ENCODE measurements at regions not wholly inside any gene's neighbourhood (a gene's known extent, or its start where the extent isn't known, plus 50 kb on each side); places are given as distances from the start of the nearest gene placed in this dataset.

DNA sequence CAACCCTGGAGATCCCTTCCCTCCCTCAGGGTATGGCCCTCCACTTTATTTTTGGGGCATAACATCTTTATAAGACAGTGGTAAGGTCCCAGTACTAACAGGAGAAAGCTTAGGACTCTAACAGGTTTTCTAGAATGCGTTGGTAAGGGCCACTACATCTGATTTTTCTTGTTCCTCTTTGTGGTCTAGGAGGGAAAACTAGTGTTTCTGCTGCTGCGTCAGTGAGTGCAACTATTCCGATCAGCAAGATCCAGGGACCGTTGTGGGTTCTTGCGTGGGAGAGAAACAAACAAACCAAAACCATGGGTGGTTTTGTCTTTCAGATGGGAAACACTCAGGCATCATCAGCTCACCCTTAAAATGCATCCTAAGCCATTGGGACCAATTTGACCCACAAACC is 123.6 kb upstream of the SLC16A7 start:
- no peak overlapping the region for H3K27ac ChIP-seq (ENCODE audit: low read depth, low read length, poor library complexity, severe bottlenecking)
- H3K79me2 ChIP-seq (ENCODE audit: insufficient read depth, low read depth, low read length) = no peaks in the 10 kb centered on the region
- no peak overlapping the region for H2AFZ ChIP-seq (ENCODE audit: low read length)
- no TSS peak for BruUV-seq (replicated peaks)
- H3K4me3 ChIP-seq (ENCODE audit: low read depth, low read length, poor library complexity, severe bottlenecking) = no peak overlapping the region
- intact Hi-C loops (cut with micrococcal nuclease; ENCODE audit: unreplicated experiment) = no loop called here
- no peaks in the 10 kb centered on the region for H4K20me1 ChIP-seq (ENCODE audit: insufficient read depth, low read length)
- no peaks in the 10 kb centered on the region for H3K9me2 ChIP-seq (ENCODE audit: insufficient read depth, low read length)
- no peak for DNase-seq (ENCODE audit: low spot score)
- no peak overlapping the region for H3K4me2 ChIP-seq (ENCODE audit: low read length)
- CTCF ChIA-PET (ENCODE audit: unreplicated experiment) = no interaction called here
- TF ChIP-seq, protein P1, sequence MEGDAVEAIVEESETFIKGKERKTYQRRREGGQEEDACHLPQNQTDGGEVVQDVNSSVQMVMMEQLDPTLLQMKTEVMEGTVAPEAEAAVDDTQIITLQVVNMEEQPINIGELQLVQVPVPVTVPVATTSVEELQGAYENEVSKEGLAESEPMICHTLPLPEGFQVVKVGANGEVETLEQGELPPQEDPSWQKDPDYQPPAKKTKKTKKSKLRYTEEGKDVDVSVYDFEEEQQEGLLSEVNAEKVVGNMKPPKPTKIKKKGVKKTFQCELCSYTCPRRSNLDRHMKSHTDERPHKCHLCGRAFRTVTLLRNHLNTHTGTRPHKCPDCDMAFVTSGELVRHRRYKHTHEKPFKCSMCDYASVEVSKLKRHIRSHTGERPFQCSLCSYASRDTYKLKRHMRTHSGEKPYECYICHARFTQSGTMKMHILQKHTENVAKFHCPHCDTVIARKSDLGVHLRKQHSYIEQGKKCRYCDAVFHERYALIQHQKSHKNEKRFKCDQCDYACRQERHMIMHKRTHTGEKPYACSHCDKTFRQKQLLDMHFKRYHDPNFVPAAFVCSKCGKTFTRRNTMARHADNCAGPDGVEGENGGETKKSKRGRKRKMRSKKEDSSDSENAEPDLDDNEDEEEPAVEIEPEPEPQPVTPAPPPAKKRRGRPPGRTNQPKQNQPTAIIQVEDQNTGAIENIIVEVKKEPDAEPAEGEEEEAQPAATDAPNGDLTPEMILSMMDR (conservative IDR thresholded peaks at IDR 0.05; ENCODE audit: low read length) = no peak
- no peak for TF ChIP-seq EZH2phosphoT487 (IDR thresholded peaks at IDR 0.05; ENCODE audit: borderline replicate concordance, low read depth, low read length)
- POLR2A ChIA-PET = interaction anchor here (0.7 kb wide), 1 partner anchor 102 kb away, joined by 3 read pairs; no protein-coding TSS in a partner anchor
- H3K4me1 ChIP-seq (ENCODE audit: insufficient read depth, low read length, poor library complexity, severe bottlenecking) = no peaks in the 10 kb centered on the region
- H3K36me3 ChIP-seq (ENCODE audit: insufficient read depth, low read length) = no peaks in the 10 kb centered on the region
- H3K9me3 ChIP-seq (ENCODE audit: low read length) = no peaks in the 10 kb centered on the region

DNA sequence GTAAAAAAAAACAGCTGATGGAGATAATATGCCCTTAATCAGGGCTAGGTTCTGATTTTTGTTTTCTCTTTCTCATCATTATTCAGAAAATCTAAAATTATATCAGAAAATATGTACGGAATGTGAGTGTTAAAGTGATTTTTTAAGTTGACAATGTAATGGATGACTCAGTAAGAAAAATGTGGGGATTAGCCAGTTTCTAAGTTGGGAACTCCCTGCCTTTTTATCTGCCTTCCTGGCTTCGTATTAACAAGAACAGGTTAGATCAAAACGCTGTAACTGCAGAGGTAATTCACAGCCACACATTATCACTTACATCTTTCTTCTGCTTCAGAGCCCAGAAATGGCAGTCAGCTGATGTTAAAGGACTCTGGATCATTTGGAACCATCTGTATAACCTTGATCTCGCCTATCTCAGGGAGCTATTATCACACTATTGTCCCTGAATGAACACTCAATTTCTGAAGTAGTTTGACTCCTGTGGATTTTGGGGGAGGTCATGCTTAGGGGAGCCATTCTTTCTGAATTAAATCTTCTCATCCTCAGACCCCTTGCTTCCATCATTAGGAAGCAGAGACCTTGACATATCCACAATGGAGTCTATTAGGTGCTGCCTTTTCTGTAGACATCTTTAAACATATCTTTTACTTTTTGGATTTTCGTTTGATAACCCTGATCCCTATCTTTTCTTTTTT is 135.7 kb upstream of the SLC16A7 start:
- Histone ChIP-seq H3K4me1 (ENCODE audit: insufficient read depth, low read length, poor library complexity, severe bottlenecking) (no peaks in the 10 kb centered on the region), H3K36me3 (ENCODE audit: insufficient read depth, low read length) (no peaks in the 10 kb centered on the region), H3K27ac (ENCODE audit: low read depth, low read length, poor library complexity, severe bottlenecking) (no peak overlapping the region), H2AFZ (ENCODE audit: low read length) (no peak overlapping the region), H3K9me2 (ENCODE audit: insufficient read depth, low read length) (no peaks in the 10 kb centered on the region), H3K4me2 (ENCODE audit: low read length) (no peak overlapping the region), H3K9me3 (ENCODE audit: low read length) (no peaks in the 10 kb centered on the region), H3K79me2 (ENCODE audit: insufficient read depth, low read depth, low read length) (no peaks in the 10 kb centered on the region), H4K20me1 (ENCODE audit: insufficient read depth, low read length) (no peaks in the 10 kb centered on the region), H3K4me3 (ENCODE audit: low read depth, low read length, poor library complexity, severe bottlenecking) (no peak overlapping the region)
- CTCF ChIA-PET (ENCODE audit: unreplicated experiment) = no interaction called here
- intact Hi-C loops (cut with micrococcal nuclease; ENCODE audit: unreplicated experiment) = no loop called here
- POLR2A ChIA-PET = no interaction called here
- no TSS peak for BruUV-seq (replicated peaks)
- TF ChIP-seq, protein P1 (conservative IDR thresholded peaks at IDR 0.05; ENCODE audit: low read length) = no peak
- TF ChIP-seq EZH2phosphoT487 (IDR thresholded peaks at IDR 0.05; ENCODE audit: borderline replicate concordance, low read depth, low read length) = no peak
- no peak for DNase-seq (ENCODE audit: low spot score)

DNA sequence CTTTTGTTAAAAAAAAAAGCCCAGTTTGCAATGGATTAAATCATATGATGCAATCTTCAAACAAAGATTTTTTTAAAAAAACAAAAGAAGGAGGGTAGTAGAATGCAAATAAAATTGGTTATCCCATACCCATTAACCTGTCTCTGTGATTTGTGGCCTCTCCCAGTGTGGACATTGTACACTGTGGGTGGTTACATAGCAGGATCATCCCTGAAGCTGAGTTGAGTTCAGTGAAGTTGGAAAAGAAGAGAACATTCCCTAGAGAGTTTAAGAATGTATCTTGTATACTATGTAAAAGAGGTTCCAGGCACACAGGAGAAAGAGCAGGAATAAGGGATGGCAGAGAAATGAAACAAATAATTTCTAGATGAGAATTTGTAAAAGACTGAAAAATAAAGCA is 142.4 kb upstream of the SLC16A7 start:
- Histone ChIP-seq H3K9me2 (ENCODE audit: insufficient read depth, low read length) (no peaks in the 10 kb centered on the region), H3K27ac (ENCODE audit: low read depth, low read length, poor library complexity, severe bottlenecking) (no peak overlapping the region), H3K79me2 (ENCODE audit: insufficient read depth, low read depth, low read length) (no peaks in the 10 kb centered on the region), H2AFZ (ENCODE audit: low read length) (no peak overlapping the region), H4K20me1 (ENCODE audit: insufficient read depth, low read length) (no peaks in the 10 kb centered on the region), H3K4me1 (ENCODE audit: insufficient read depth, low read length, poor library complexity, severe bottlenecking) (no peaks in the 10 kb centered on the region), H3K9me3 (ENCODE audit: low read length) (no peaks in the 10 kb centered on the region), H3K4me2 (ENCODE audit: low read length) (no peak overlapping the region), H3K36me3 (ENCODE audit: insufficient read depth, low read length) (no peaks in the 10 kb centered on the region), H3K4me3 (ENCODE audit: low read depth, low read length, poor library complexity, severe bottlenecking) (no peak overlapping the region)
- TF ChIP-seq, protein P1 (conservative IDR thresholded peaks at IDR 0.05; ENCODE audit: low read length) = no peak
- TF ChIP-seq EZH2phosphoT487 (IDR thresholded peaks at IDR 0.05; ENCODE audit: borderline replicate concordance, low read depth, low read length) = no peak
- intact Hi-C loops (cut with micrococcal nuclease; ENCODE audit: unreplicated experiment) = no loop called here
- DNase-seq (ENCODE audit: low spot score) = no peak
- CTCF ChIA-PET (ENCODE audit: unreplicated experiment) = no interaction called here
- POLR2A ChIA-PET = no interaction called here
- no TSS peak for BruUV-seq (replicated peaks)
